Liver (tissue), 8 donors: ENCODE measurements at regions not wholly inside any gene's neighbourhood (a gene's known extent, or its start where the extent isn't known, plus 50 kb on each side); places are given as distances from the start of the nearest gene placed in this dataset.

Experiments used
- DNase-seq: peaks from one replicate; pipeline ENCODE4 v3.0.0-alpha.2; 2017; ENCODE audit warnings: low spot score
- H3K27ac ChIP-seq, 2 donors: one replicate each; pipeline ENCODE4 v1.7.0; 2013; ENCODE audit warnings: inconsistent platforms in 2 of 2, low read length in 2 of 2, control low read depth in 1 of 2, low read depth in 1 of 2, mild to moderate bottlenecking in 1 of 2
- H3K27me3 ChIP-seq, 4 donors: one replicate each; pipeline versions ENCODE4 v1.6.1 to v1.7.0; 2013; ENCODE audit warnings: low read length in 3 of 4, inconsistent platforms in 1 of 4, mild to moderate bottlenecking in 1 of 4, moderate library complexity in 1 of 4; ENCODE audit not compliant: control insufficient read depth in 4 of 4, insufficient read depth in 4 of 4
- H3K36me3 ChIP-seq, 4 donors: one replicate each; pipeline versions ENCODE4 v1.6.1 to v1.7.0; 2013; ENCODE audit warnings: low read length in 3 of 4, mild to moderate bottlenecking in 3 of 4, low read depth in 1 of 4, moderate library complexity in 1 of 4; ENCODE audit not compliant: control insufficient read depth in 4 of 4, insufficient read depth in 3 of 4
- H3K4me1 ChIP-seq, 4 donors: one replicate each; pipeline versions ENCODE4 v1.6.1 to v1.7.0; 2013; ENCODE audit warnings: low read length in 3 of 4, mild to moderate bottlenecking in 3 of 4, moderate library complexity in 1 of 4; ENCODE audit not compliant: control insufficient read depth in 4 of 4, insufficient read depth in 4 of 4
- H3K4me3 ChIP-seq, 3 donors: one replicate each; pipeline versions ENCODE4 v1.6.1 to v1.7.0; 2013; ENCODE audit warnings: low read length in 3 of 3, control low read depth in 1 of 3, low read depth in 1 of 3, mild to moderate bottlenecking in 1 of 3
- H3K9ac ChIP-seq, 2 donors: one replicate each; pipeline ENCODE4 v1.7.0; 2013; ENCODE audit warnings: low read length in 2 of 2, mild to moderate bottlenecking in 2 of 2, moderate library complexity in 2 of 2, control low read depth in 1 of 2, low read depth in 1 of 2
- H3K9me3 ChIP-seq, 4 donors: one replicate each; pipeline versions ENCODE4 v1.6.1 to v1.7.0; 2013; ENCODE audit warnings: low read length in 3 of 4; ENCODE audit not compliant: control insufficient read depth in 4 of 4
- EGR1 ChIP-seq, 2 donors: IDR thresholded peaks; 2 replicates each; pipeline ENCODE4 v1.6.1; 2016 to 2018; ENCODE audit warnings: antibody characterized with exemption in 2 of 2, low read depth in 2 of 2
- FOXA1 ChIP-seq: IDR thresholded peaks from 2 replicates; pipeline ENCODE4 v1.6.1; 2016; ENCODE audit warnings: antibody characterized with exemption
- GABPA ChIP-seq, 2 donors: IDR thresholded peaks in 1 of 2; conservative IDR thresholded peaks in 1 of 2; 2 replicates each; pipeline ENCODE4 v1.6.1; 2016; ENCODE audit warnings: antibody characterized with exemption in 2 of 2, mild to moderate bottlenecking in 1 of 2, moderate library complexity in 1 of 2
- HNF4A ChIP-seq, 2 donors: conservative IDR thresholded peaks; 2 replicates each; pipeline ENCODE4 v1.6.1; 2016; ENCODE audit warnings: antibody characterized with exemption in 2 of 2, mild to moderate bottlenecking in 2 of 2
- JUND ChIP-seq, 2 donors: IDR thresholded peaks; 2 replicates each; pipeline ENCODE4 v1.6.1; 2016; ENCODE audit warnings: antibody characterized with exemption in 2 of 2
- NR2F2 ChIP-seq: IDR thresholded peaks from 2 replicates; pipeline ENCODE4 v1.6.1; 2016; ENCODE audit warnings: antibody characterized with exemption
- RAD21 ChIP-seq, 2 donors: IDR thresholded peaks; 2 replicates each; pipeline ENCODE4 v1.6.1; 2016; ENCODE audit warnings: antibody characterized with exemption in 2 of 2, mild to moderate bottlenecking in 2 of 2
- RXRA ChIP-seq, 2 donors: IDR thresholded peaks; 2 replicates each; pipeline ENCODE4 v1.6.1; 2017 to 2018; ENCODE audit warnings: antibody characterized with exemption in 2 of 2, mild to moderate bottlenecking in 1 of 2
- SP1 ChIP-seq: IDR thresholded peaks from 2 replicates; pipeline ENCODE4 v1.6.1; 2018; ENCODE audit warnings: antibody characterized with exemption, mild to moderate bottlenecking
- TAF1 ChIP-seq: conservative IDR thresholded peaks from 2 replicates; pipeline ENCODE4 v1.6.1; 2016; ENCODE audit warnings: antibody characterized with exemption, mild to moderate bottlenecking
- YY1 ChIP-seq: IDR thresholded peaks from 2 replicates; pipeline ENCODE4 v1.6.1; 2016; ENCODE audit warnings: antibody characterized with exemption, mild to moderate bottlenecking
- WGBS: extraction: QIAGEN DNeasy Blood & Tissue Kit; methylation state at CpG from one replicate; pipeline ENCODE4 v1.1.7; 2013; 5-methylcytosine and 5-hydroxymethylcytosine counted together
- TF ChIP-seq, protein P1 (sequence below): IDR thresholded peaks from 2 replicates; pipeline ENCODE4 v1.6.1; 2016; ENCODE audit warnings: antibody characterized with exemption
- TF ChIP-seq, protein P2 (sequence below): fragments of 150-350 bp; IDR thresholded peaks from 2 replicates; pipeline ENCODE4 v1.5.1; 2017; ENCODE audit warnings: improper control_type of control experiment, low read depth, low read length; ENCODE audit not compliant: missing input control
- TF ChIP-seq, protein P3 (sequence below): IDR thresholded peaks from 2 replicates; pipeline ENCODE4 v1.6.1; 2016; ENCODE audit warnings: antibody characterized with exemption
- TF ChIP-seq, protein P4 (sequence below): IDR thresholded peaks from 2 replicates; pipeline ENCODE4 v1.6.1; 2016; ENCODE audit warnings: antibody characterized with exemption
- TF ChIP-seq, protein P5 (sequence below): IDR thresholded peaks from 2 replicates; pipeline ENCODE4 v1.6.1; 2016; ENCODE audit warnings: antibody characterized with exemption, mild to moderate bottlenecking
- donor health status: healthy.
- donor health status: healthy.
- donor health status: healthy.
- donor health status: healthy.
- donor health status: healthy.

DNA sequence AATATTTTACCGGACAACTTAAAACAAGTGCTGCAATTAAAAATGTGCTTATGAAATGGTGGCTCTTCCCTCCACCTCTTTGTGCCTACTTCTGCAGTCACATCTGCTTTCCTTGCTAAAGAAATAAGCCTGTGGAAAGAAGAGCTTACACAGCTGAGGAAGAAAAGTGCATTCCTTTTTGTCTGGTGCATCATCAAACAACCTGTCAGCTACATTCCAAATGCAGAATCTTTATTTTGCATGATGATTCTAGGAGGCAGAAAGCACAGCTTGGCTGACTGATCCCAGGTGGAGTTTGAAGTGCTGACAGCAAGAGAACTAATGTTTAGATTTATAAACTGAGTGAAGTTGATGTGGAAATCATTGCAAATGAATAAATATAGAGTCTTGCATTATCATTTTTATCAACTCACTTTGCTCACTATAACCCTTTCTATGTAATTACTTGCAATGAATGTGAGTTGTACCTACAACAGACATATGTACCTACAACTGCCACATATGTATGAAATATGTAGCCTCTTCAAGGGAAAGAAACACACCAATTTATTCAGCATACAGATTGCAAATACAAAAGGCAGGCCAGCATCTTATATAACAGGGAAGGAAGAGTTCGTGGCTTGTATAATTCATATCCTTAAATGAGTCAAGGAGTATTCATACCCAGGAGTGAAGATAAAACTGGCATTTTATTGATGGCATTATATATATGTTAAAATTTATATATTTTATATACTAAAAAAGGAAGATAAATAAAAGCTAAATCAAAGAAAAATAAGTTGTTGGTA lies 223.4 kb upstream of the MCHR2 start:
- H3K36me3 ChIP-seq = no peaks in the 10 kb centered on the region
- 90% methylated on average over 2 of the region's 2 CpGs for WGBS
- H3K27me3 ChIP-seq = peaks cover 0 to 2% (median 0%) of the 10 kb centered on the region in 4 donors
- H3K4me1 ChIP-seq = no peaks in the 10 kb centered on the region
- no peak overlapping the region for H3K4me3 ChIP-seq
- no peak overlapping the region for H3K27ac ChIP-seq
- H3K9me3 ChIP-seq = no peaks in the 10 kb centered on the region
- no peak for DNase-seq
- H3K9ac ChIP-seq = no peak overlapping the region
- TF ChIP-seq GABPA (IDR thresholded peaks at IDR 0.05 in 1 of 2, conservative IDR thresholded peaks at IDR 0.05 in 1 of 2) (no peak), HNF4A (conservative IDR thresholded peaks at IDR 0.05) (no peak), RAD21 (IDR thresholded peaks at IDR 0.05) (no peak), NR2F2 (no peak), RXRA (IDR thresholded peaks at IDR 0.05) (no peak), SP1 (no peak), YY1 (no peak), EGR1 (IDR thresholded peaks at IDR 0.05; ENCODE audit: low read depth in 2 of 2) (no peak), FOXA1 (no peak), TAF1 (no peak), JUND (IDR thresholded peaks at IDR 0.05) (no peak)
- TF ChIP-seq, protein P1, sequence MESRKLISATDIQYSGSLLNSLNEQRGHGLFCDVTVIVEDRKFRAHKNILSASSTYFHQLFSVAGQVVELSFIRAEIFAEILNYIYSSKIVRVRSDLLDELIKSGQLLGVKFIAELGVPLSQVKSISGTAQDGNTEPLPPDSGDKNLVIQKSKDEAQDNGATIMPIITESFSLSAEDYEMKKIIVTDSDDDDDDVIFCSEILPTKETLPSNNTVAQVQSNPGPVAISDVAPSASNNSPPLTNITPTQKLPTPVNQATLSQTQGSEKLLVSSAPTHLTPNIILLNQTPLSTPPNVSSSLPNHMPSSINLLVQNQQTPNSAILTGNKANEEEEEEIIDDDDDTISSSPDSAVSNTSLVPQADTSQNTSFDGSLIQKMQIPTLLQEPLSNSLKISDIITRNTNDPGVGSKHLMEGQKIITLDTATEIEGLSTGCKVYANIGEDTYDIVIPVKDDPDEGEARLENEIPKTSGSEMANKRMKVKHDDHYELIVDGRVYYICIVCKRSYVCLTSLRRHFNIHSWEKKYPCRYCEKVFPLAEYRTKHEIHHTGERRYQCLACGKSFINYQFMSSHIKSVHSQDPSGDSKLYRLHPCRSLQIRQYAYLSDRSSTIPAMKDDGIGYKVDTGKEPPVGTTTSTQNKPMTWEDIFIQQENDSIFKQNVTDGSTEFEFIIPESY = no peak
- TF ChIP-seq, protein P2, sequence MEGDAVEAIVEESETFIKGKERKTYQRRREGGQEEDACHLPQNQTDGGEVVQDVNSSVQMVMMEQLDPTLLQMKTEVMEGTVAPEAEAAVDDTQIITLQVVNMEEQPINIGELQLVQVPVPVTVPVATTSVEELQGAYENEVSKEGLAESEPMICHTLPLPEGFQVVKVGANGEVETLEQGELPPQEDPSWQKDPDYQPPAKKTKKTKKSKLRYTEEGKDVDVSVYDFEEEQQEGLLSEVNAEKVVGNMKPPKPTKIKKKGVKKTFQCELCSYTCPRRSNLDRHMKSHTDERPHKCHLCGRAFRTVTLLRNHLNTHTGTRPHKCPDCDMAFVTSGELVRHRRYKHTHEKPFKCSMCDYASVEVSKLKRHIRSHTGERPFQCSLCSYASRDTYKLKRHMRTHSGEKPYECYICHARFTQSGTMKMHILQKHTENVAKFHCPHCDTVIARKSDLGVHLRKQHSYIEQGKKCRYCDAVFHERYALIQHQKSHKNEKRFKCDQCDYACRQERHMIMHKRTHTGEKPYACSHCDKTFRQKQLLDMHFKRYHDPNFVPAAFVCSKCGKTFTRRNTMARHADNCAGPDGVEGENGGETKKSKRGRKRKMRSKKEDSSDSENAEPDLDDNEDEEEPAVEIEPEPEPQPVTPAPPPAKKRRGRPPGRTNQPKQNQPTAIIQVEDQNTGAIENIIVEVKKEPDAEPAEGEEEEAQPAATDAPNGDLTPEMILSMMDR = no peak
- TF ChIP-seq, protein P3, sequence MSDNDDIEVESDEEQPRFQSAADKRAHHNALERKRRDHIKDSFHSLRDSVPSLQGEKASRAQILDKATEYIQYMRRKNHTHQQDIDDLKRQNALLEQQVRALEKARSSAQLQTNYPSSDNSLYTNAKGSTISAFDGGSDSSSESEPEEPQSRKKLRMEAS = no peak
- TF ChIP-seq, protein P4, sequence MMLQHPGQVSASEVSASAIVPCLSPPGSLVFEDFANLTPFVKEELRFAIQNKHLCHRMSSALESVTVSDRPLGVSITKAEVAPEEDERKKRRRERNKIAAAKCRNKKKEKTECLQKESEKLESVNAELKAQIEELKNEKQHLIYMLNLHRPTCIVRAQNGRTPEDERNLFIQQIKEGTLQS = no peak
- TF ChIP-seq, protein P5, sequence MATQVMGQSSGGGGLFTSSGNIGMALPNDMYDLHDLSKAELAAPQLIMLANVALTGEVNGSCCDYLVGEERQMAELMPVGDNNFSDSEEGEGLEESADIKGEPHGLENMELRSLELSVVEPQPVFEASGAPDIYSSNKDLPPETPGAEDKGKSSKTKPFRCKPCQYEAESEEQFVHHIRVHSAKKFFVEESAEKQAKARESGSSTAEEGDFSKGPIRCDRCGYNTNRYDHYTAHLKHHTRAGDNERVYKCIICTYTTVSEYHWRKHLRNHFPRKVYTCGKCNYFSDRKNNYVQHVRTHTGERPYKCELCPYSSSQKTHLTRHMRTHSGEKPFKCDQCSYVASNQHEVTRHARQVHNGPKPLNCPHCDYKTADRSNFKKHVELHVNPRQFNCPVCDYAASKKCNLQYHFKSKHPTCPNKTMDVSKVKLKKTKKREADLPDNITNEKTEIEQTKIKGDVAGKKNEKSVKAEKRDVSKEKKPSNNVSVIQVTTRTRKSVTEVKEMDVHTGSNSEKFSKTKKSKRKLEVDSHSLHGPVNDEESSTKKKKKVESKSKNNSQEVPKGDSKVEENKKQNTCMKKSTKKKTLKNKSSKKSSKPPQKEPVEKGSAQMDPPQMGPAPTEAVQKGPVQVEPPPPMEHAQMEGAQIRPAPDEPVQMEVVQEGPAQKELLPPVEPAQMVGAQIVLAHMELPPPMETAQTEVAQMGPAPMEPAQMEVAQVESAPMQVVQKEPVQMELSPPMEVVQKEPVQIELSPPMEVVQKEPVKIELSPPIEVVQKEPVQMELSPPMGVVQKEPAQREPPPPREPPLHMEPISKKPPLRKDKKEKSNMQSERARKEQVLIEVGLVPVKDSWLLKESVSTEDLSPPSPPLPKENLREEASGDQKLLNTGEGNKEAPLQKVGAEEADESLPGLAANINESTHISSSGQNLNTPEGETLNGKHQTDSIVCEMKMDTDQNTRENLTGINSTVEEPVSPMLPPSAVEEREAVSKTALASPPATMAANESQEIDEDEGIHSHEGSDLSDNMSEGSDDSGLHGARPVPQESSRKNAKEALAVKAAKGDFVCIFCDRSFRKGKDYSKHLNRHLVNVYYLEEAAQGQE = no peak
